GM12892 (cell line): ENCODE measurements at regions not wholly inside any gene's neighbourhood (a gene's known extent, or its start where the extent isn't known, plus 50 kb on each side); places are given as distances from the start of the nearest gene placed in this dataset.

Experiments
- POLR2A ChIP-seq: IDR thresholded peaks from 2 replicates; pipeline ENCODE4 v1.6.1; 2011; ENCODE audit warnings: low read depth, low read length, control low read depth
- POLR2AphosphoS5 ChIP-seq: IDR thresholded peaks from 2 replicates; pipeline ENCODE4 v1.6.1; 2011; ENCODE audit warnings: low read depth, low read length, control low read depth

DNA sequence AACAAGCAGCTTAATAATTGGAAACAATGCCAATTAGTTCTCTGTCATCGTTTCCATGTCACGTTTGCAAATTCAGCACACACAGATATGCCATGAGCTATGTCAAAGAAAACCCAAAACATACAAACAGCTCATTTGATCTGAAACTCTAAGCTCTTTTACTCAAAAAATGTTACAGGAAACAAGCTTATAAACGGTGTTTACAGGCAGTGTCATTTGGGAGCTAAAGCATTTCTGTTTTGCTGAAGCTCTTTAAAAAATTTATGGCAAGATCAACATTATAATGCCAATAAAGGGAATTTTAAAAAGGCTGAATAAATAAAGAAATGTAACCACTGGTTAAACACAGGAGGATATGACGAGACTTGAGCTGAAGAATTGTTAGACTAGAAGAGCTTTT lies 94.0 kb upstream of the HS3ST2 start:
- TF ChIP-seq POLR2AphosphoS5 (no peak), POLR2A (no peak)
